GM10248 (cell line): ENCODE measurements at regions not wholly inside any gene's neighbourhood (a gene's known extent, or its start where the extent isn't known, plus 50 kb on each side); places are given as distances from the start of the nearest gene placed in this dataset.

Experiments used
- CTCF ChIA-PET: fragments of 300-600 bp; sonication (Branson Sonifier 250); formaldehyde crosslinking; extraction: SDS; loops from one replicate; lab custom pipeline; 2021; ENCODE audit warnings: antibody characterized with exemption; lab: Yijun Ruan, JAX
- POLR2A ChIA-PET: fragments of 350-650 bp; sonication (Branson Sonifier 250); formaldehyde crosslinking; extraction: SDS; loops from one replicate; lab custom pipeline; 2020; ENCODE audit warnings: antibody characterized with exemption; lab: Yijun Ruan, JAX
- DNase-seq: peaks from one replicate; pipeline ENCODE4 v3.0.0; 2012; ENCODE audit errors: extremely low spot score
- TF ChIP-seq, protein P1 (sequence below): IDR thresholded peaks from 2 replicates; pipeline ENCODE4 v1.5.1; 2012; ENCODE audit warnings: mild to moderate bottlenecking, low read depth; ENCODE audit errors: extremely low read depth, missing control alignments, control extremely low read depth

DNA sequence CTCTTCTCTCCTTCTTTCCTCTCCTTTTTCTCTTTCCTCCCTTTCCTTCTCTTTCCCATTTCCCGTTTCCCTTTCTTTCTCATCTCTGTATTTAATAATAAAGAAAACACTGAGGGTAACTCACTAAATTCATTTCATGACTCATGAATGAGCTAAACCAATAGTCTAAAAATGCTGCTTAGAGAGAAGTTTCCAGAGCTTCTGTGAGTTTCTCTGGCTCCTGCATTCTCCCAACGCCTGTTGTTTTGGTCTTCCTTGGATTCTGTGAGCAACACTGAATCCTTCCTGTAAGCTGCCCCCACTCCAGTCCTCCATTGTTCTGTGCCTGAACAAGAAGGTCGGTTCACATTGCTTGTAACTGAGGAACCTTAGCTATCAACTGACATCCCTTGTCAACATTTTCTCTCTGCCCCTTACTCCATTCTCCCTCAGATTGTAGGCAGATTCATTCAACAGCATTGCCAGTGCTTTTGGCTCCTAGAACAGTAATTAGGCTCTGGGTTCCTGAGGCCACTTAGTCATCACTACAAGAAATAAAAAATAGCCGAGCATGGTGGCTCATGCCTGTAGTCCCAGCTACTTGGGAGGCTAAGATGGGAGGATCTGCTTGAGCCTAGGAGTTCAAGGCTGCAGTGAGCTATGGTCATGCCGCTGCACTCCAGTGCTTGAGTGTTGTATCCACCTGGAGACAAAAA lies 237.7 kb upstream of the KLF4 start:
- TF ChIP-seq, protein P1, sequence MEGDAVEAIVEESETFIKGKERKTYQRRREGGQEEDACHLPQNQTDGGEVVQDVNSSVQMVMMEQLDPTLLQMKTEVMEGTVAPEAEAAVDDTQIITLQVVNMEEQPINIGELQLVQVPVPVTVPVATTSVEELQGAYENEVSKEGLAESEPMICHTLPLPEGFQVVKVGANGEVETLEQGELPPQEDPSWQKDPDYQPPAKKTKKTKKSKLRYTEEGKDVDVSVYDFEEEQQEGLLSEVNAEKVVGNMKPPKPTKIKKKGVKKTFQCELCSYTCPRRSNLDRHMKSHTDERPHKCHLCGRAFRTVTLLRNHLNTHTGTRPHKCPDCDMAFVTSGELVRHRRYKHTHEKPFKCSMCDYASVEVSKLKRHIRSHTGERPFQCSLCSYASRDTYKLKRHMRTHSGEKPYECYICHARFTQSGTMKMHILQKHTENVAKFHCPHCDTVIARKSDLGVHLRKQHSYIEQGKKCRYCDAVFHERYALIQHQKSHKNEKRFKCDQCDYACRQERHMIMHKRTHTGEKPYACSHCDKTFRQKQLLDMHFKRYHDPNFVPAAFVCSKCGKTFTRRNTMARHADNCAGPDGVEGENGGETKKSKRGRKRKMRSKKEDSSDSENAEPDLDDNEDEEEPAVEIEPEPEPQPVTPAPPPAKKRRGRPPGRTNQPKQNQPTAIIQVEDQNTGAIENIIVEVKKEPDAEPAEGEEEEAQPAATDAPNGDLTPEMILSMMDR = no peak
- ChIA-PET CTCF (no interaction called here), POLR2A (no interaction called here)
- no peak for DNase-seq

DNA sequence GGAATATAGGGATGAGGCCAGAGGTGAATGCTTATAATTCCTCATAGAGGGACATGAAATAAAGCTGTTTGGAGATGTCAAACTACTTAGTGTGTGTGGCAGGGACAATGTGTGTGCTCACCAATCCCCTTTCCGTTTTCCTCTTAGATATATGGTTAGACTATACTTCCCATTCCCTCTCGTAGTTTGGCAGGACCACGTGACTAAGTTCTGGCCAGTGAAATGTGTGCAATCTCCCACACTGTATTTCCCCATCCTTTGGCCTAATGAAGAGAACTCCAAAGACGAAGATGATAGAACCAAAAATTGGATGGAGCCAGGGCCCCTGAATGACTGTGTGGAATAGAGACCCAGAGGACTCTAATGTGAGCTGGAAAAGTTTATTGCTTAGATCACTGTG lies 233.4 kb upstream of the KLF4 start:
- TF ChIP-seq, protein P1 = no peak
- ChIA-PET POLR2A (no interaction called here), CTCF (interaction anchor here (1.0 kb wide), 1 partner anchor 294 kb away, joined by 3 read pairs; no protein-coding TSS in a partner anchor)
- DNase-seq = no peak

DNA sequence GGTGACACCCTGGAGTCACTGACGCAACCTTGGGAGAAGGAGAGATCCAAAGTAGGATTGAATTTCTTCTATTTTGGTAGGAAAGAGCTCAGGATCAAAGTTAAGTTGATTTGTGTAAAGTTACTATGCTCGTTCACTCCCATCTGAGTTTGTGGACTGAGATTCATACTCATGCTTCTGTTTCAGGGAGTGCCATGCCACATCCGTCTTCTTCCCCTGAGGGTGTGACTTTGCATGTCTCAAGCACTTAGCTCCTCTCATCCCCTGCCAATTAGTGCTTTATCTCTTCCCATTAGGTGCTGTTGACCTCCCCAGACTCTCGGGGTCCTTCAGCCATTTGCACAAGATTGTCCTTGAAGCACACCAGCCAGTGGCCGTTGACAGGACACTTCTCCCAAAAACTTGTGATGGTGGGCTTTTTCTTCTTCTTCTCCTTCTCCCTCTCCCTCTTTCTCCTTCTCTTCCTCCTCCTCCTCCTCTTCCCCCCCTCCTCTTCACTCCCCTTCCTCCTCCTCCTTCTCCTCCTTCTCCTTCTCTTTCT lies 232.2 kb upstream of the KLF4 start:
- no peak for DNase-seq
- TF ChIP-seq, protein P1 = no peak
- ChIA-PET CTCF (interaction anchor here (1.4 kb wide), 1 partner anchor 9 kb away, joined by 5 read pairs; no protein-coding TSS in a partner anchor), POLR2A (no interaction called here)

DNA sequence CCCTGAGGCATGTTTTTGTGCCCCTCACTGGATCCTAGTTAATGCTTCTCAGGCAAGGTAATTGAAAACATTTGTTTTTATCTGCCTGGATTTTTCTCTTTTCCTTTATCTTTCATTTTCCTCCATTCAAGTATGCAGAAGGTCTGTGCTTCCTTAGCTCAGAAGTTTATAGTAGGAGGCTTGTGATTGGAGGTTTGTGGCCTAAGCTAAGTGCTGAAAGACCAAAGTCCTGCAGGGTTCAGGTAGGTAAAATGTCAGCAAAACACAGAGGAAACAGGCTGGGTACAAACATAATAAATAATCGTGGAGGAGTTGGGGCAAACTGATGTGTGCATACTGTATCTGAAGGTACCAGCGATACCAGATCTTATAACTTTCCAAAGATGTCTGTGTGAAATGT lies 230.9 kb upstream of the KLF4 start:
- no peak for DNase-seq
- CTCF ChIA-PET = interaction anchor here (1.7 kb wide), 1 partner anchor 10 kb away, joined by 7 read pairs; no protein-coding TSS in a partner anchor
- POLR2A ChIA-PET = no interaction called here
- TF ChIP-seq, protein P1 = no peak

DNA sequence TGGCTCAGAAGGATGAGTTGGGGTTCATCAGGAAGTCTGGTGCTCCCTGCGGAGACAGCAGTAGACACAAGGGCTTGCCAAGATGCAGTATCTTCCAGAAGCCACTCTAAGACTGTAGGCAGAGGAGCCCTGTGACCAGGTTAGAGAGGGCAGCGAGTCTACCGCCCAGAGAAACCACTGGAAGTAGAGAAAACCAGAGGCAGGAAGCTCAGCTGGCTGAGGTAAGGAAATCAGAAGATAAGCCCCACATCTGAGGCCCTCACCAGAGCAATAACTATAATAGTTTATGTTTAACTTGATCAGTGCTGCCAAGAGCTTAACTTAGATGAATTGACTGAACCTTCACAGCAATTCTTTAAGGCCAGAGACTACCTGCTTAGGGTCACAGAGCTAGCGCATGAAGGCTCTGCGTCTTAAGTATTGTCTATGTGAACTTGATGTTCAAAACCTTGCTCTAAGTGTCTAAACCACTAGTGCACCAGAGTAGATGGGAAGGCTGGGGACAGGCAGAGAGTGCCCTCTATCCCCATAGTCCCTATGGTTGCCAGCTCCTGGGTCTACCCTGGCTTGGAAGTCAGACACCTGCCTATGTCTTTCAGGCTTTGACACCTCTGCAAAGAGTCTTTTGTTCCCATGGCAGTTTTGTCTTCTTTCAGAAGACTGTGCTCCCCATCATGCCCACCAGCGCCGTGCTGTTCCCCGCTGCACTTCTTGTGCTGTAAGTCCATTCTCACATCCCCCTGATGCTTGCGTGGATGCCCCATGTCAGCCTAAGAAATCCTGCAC lies 228.2 kb upstream of the KLF4 start:
- TF ChIP-seq, protein P1 = no peak
- ChIA-PET CTCF (no interaction called here), POLR2A (no interaction called here)
- no peak for DNase-seq

DNA sequence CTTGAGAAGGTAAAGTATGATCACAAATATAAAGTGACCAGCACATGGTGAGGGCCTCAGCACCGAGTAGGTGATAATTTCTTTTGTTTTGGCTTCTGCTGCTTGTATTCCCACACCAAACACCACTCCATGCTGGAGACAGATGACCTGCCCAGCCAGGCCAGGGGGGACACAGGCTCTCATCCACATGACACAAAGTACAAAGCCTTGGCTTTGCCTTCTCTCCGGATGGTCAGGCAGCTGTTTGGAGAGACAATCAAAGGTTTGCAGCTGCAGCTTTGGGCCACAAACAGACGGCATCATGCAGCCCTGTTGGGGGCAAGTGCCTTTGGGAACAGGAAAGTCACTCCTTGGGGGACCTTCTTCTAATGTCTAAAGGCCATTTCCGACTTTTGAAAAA lies 226.2 kb upstream of the KLF4 start:
- ChIA-PET CTCF (interaction anchor here (1.6 kb wide), 1 partner anchor 36 kb away, joined by 4 read pairs; no protein-coding TSS in a partner anchor), POLR2A (no interaction called here)
- TF ChIP-seq, protein P1 = no peak
- no peak for DNase-seq
